ENCODE measurements at regions not wholly inside any gene's neighbourhood (a gene's known extent, or its start where the extent isn't known, plus 50 kb on each side); places are given as distances from the start of the nearest gene placed in this dataset.

DNA sequence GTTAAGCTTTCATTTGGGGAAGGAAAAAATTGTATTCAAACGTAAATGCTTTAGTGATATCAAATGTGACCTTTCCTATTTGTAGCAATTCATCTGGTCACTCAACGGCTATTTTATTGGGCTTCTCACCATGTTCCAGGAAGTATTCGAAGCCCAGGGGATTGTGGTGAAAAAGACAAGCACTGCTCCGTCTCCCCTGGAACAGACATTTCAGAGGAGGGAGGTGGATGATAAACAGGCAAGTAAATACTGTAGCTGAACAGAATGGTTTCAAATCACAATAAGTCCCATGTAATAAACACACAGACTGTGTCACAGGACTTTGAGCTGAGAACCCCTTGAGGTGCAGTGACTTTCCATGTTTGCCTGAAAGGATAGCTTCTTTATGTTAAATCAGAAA is 464.7 kb upstream of the HNRNPA3 start:
- no peaks in the 10 kb centered on the region for H3K79me2 ChIP-seq (ENCODE audit: insufficient read depth, low read length)
- in situ Hi-C loops (cut with HindIII; ENCODE audit: extremely low pct_ligation_motif_present, low pct_unique_long_range_greater_than_20kb) (no loop called here), intact Hi-C loops (cut with micrococcal nuclease; ENCODE audit: unreplicated experiment) (no loop called here)
- no peak overlapping the region for H2AFZ ChIP-seq (ENCODE audit: low read length)
- no peak overlapping the region for H3K9ac ChIP-seq (ENCODE audit: insufficient read depth, low read depth, low read length)
- H3K4me3 ChIP-seq (replicated peaks in 1 of 3; ENCODE audit: insufficient read depth in 1 of 3, low read depth in 2 of 3, low read length in 3 of 3): no peak overlapping the region
- CTCF ChIA-PET (ENCODE audit: low intra/inter-chr PET ratio, low total read pairs): no interaction called here
- FAIRE-seq (no peak), ATAC-seq (no peak), DNase-seq (ENCODE audit: low spot score) (no peak)
- no peaks in the 10 kb centered on the region for H3K36me3 ChIP-seq (replicated peaks in 1 of 2; ENCODE audit: control insufficient read depth in 1 of 2, insufficient read depth in 2 of 2, low read length in 2 of 2)
- no peak overlapping the region for H3K4me2 ChIP-seq (ENCODE audit: low read depth, low read length)
- TF ChIP-seq, protein P1, sequence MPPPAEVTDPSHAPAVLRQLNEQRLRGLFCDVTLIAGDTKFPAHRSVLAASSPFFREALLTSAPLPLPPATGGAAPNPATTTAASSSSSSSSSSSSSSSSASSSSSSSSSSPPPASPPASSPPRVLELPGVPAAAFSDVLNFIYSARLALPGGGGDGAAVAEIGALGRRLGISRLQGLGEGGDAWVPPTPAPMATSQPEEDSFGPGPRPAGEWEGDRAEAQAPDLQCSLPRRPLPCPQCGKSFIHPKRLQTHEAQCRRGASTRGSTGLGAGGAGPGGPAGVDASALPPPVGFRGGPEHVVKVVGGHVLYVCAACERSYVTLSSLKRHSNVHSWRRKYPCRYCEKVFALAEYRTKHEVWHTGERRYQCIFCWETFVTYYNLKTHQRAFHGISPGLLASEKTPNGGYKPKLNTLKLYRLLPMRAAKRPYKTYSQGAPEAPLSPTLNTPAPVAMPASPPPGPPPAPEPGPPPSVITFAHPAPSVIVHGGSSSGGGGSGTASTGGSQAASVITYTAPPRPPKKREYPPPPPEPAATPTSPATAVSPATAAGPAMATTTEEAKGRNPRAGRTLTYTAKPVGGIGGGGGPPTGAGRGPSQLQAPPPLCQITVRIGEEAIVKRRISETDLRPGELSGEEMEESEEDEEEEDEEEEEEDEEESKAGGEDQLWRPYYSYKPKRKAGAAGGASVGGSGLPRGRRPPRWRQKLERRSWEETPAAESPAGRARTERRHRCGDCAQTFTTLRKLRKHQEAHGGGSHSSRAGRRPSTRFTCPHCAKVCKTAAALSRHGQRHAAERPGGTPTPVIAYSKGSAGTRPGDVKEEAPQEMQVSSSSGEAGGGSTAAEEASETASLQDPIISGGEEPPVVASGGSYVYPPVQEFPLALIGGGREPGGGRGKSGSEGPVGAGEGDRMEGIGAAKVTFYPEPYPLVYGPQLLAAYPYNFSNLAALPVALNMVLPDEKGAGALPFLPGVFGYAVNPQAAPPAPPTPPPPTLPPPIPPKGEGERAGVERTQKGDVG (CRISPR knock-in tag; IDR thresholded peaks at IDR 0.05; ENCODE audit: borderline replicate concordance): no peak
- TF ChIP-seq ZNF431 (CRISPR knock-in tag; IDR thresholded peaks at IDR 0.05; ENCODE audit: borderline replicate concordance, low read depth) (no peak), HMG20B (CRISPR knock-in tag; conservative IDR thresholded peaks at IDR 0.05) (no peak), ZFP62 (CRISPR knock-in tag; IDR thresholded peaks at IDR 0.05) (no peak), SAFB2 (CRISPR knock-in tag; IDR thresholded peaks at IDR 0.05; ENCODE audit: borderline replicate concordance, low read depth) (no peak), MATR3 (CRISPR knock-in tag; IDR thresholded peaks at IDR 0.05) (no peak)
- TF ChIP-seq, protein P2, sequence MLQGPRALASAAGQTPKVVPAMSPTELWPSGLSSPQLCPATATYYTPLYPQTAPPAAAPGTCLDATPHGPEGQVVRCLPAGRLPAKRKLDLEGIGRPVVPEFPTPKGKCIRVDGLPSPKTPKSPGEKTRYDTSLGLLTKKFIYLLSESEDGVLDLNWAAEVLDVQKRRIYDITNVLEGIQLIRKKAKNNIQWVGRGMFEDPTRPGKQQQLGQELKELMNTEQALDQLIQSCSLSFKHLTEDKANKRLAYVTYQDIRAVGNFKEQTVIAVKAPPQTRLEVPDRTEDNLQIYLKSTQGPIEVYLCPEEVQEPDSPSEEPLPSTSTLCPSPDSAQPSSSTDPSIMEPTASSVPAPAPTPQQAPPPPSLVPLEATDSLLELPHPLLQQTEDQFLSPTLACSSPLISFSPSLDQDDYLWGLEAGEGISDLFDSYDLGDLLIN (CRISPR knock-in tag; IDR thresholded peaks at IDR 0.05; ENCODE audit: borderline replicate concordance): no peak
- no peaks in the 10 kb centered on the region for H4K20me1 ChIP-seq (ENCODE audit: insufficient read depth, low read length)
- POLR2A ChIA-PET: no interaction called here
- H3K9me3 ChIP-seq (ENCODE audit: low read length): no peaks in the 10 kb centered on the region
- no peaks in the 10 kb centered on the region for H3K4me1 ChIP-seq (ENCODE audit: insufficient read depth, low read length)
- WGBS (ENCODE audit: low lambda C conversion rate): 6% methylated on average over 4 of the region's 4 CpGs
- no TSS peak for BruUV-seq (replicated peaks)
- peaks cover 0 to 21% of the 10 kb centered on the region in 2 experiments; a peak in 2 of 5 replicates for H3K27me3 ChIP-seq (ENCODE audit: control insufficient read depth in 1 of 2, insufficient read depth in 2 of 2, low read length in 2 of 2)
- H3K27ac ChIP-seq (ENCODE audit: extremely low read length, insufficient read depth, low read length): no peak overlapping the region

All from HepG2 (cell line).